ENCODE measurements at regions not wholly inside any gene's neighbourhood (a gene's known extent, or its start where the extent isn't known, plus 50 kb on each side); places are given as distances from the start of the nearest gene placed in this dataset.

GRCh38 chr2:444937-445884 lies 157.3 kb upstream of the ALKAL2 start:
- H3K9me3 ChIP-seq (ENCODE audit: control insufficient read depth in 2 of 3, insufficient read depth in 1 of 3, low read length in 3 of 3), result no peaks in the 10 kb centered on the region
- no peaks in the 10 kb centered on the region for H3K36me3 ChIP-seq (ENCODE audit: control insufficient read depth in 2 of 3, insufficient read depth in 3 of 3, low read length in 3 of 3)
- H3K4me1 ChIP-seq (ENCODE audit: control insufficient read depth in 2 of 3, insufficient read depth in 2 of 3, low read depth in 1 of 3, low read length in 3 of 3), result peaks cover 0 to 14% (median 6%) of the 10 kb centered on the region in 3 donors
- H3K9ac ChIP-seq (ENCODE audit: low read length in 3 of 3), result no peak overlapping the region
- H3K4me3 ChIP-seq (ENCODE audit: low read length in 3 of 3), result no peak overlapping the region
- H3K27ac ChIP-seq (ENCODE audit: low read depth in 2 of 2, low read length in 2 of 2), result no peak overlapping the region
- TF ChIP-seq, protein P1, sequence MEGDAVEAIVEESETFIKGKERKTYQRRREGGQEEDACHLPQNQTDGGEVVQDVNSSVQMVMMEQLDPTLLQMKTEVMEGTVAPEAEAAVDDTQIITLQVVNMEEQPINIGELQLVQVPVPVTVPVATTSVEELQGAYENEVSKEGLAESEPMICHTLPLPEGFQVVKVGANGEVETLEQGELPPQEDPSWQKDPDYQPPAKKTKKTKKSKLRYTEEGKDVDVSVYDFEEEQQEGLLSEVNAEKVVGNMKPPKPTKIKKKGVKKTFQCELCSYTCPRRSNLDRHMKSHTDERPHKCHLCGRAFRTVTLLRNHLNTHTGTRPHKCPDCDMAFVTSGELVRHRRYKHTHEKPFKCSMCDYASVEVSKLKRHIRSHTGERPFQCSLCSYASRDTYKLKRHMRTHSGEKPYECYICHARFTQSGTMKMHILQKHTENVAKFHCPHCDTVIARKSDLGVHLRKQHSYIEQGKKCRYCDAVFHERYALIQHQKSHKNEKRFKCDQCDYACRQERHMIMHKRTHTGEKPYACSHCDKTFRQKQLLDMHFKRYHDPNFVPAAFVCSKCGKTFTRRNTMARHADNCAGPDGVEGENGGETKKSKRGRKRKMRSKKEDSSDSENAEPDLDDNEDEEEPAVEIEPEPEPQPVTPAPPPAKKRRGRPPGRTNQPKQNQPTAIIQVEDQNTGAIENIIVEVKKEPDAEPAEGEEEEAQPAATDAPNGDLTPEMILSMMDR (IDR thresholded peaks at IDR 0.05; ENCODE audit: borderline replicate concordance, extremely low read depth, insufficient read depth), result no peak
- DNase-seq (no peak), FAIRE-seq (no peak)
- no peaks in the 10 kb centered on the region for H3K27me3 ChIP-seq (ENCODE audit: control insufficient read depth, insufficient read depth, low read length)
- intact Hi-C loops (cut with DNase I), result no loop called here

DNA sequence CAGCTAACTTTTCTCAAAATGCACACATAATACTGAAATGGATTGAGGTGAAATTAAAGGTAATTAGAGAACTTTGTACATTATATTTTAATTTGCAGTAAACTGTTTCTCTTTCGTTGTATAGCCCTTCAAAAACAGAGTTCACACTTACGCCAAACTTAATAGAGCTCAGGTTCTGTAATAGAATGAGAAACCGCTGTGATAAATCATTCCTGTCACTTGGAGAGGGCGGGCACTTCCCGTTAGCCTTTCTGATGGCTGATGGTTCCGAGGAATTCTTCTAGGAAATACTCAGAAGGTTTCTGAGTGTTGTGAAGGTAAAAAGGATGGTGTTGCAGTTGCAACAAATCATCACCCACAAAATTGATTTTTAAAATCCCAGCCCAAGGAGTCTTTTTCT lies 155.8 kb upstream of the ALKAL2 start:
- DNase-seq (peak in 2 of 5 donors; percentile 75 to 84), FAIRE-seq (no peak)
- intact Hi-C loops (cut with DNase I), result no loop called here
- Histone ChIP-seq H3K27ac (ENCODE audit: low read depth in 2 of 2, low read length in 2 of 2) (no peak overlapping the region), H3K36me3 (ENCODE audit: control insufficient read depth in 2 of 3, insufficient read depth in 3 of 3, low read length in 3 of 3) (no peaks in the 10 kb centered on the region), H3K4me3 (ENCODE audit: low read length in 3 of 3) (no peak overlapping the region), H3K9ac (ENCODE audit: low read length in 3 of 3) (no peak overlapping the region), H3K27me3 (ENCODE audit: control insufficient read depth, insufficient read depth, low read length) (no peaks in the 10 kb centered on the region), H3K9me3 (ENCODE audit: control insufficient read depth in 2 of 3, insufficient read depth in 1 of 3, low read length in 3 of 3) (no peaks in the 10 kb centered on the region), H3K4me1 (ENCODE audit: control insufficient read depth in 2 of 3, insufficient read depth in 2 of 3, low read depth in 1 of 3, low read length in 3 of 3) (peaks cover 0 to 14% (median 11%) of the 10 kb centered on the region in 3 donors)
- TF ChIP-seq, protein P1 (IDR thresholded peaks at IDR 0.05; ENCODE audit: borderline replicate concordance, extremely low read depth, insufficient read depth), result no peak

GRCh38 chr2:443216-443615 lies 155.3 kb upstream of the ALKAL2 start:
- intact Hi-C loops (cut with DNase I), result no loop called here
- TF ChIP-seq, protein P1 (IDR thresholded peaks at IDR 0.05; ENCODE audit: borderline replicate concordance, extremely low read depth, insufficient read depth), result no peak
- Histone ChIP-seq H3K4me3 (ENCODE audit: low read length in 3 of 3) (no peak overlapping the region), H3K27ac (ENCODE audit: low read depth in 2 of 2, low read length in 2 of 2) (no peak overlapping the region), H3K27me3 (ENCODE audit: control insufficient read depth, insufficient read depth, low read length) (no peaks in the 10 kb centered on the region), H3K36me3 (ENCODE audit: control insufficient read depth in 2 of 3, insufficient read depth in 3 of 3, low read length in 3 of 3) (no peaks in the 10 kb centered on the region), H3K4me1 (ENCODE audit: control insufficient read depth in 2 of 3, insufficient read depth in 2 of 3, low read depth in 1 of 3, low read length in 3 of 3) (peaks cover 0 to 14% (median 13%) of the 10 kb centered on the region in 3 donors), H3K9me3 (ENCODE audit: control insufficient read depth in 2 of 3, insufficient read depth in 1 of 3, low read length in 3 of 3) (no peaks in the 10 kb centered on the region), H3K9ac (ENCODE audit: low read length in 3 of 3) (no peak overlapping the region)
- FAIRE-seq (no peak), DNase-seq (peak in 4 of 5 donors; percentile 57 to 77 (median 66))
